Dedifferentiated amniotic fluid mesenchymal stem cell (primary cell): ENCODE measurements at regions not wholly inside any gene's neighbourhood (a gene's known extent, or its start where the extent isn't known, plus 50 kb on each side); places are given as distances from the start of the nearest gene placed in this dataset.

Experiments
- DNase-seq: peaks from one replicate; pipeline ENCODE4 v3.0.0-alpha.2; 2016; ENCODE audit errors: extremely low spot score

DNA sequence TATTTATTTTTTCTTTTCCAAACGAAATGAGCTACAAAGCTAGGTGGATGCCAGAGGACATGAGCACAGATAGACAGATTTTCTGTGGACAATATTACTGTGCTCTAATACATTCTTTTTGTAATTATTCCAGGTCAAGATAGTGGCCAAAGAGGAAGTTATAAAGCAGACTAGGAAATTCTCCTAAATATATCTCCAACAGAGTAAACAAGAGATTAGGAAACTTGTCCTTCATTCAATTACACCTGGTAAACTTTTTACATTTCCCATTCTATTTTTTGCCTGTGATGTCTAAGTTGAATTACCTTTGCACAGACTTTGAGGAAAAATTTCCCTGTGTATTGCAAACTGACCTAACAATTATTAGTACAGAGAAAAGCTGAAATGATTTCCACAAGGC lies 905.5 kb upstream of the PCDH20 start:
- DNase-seq: no peak

DNA sequence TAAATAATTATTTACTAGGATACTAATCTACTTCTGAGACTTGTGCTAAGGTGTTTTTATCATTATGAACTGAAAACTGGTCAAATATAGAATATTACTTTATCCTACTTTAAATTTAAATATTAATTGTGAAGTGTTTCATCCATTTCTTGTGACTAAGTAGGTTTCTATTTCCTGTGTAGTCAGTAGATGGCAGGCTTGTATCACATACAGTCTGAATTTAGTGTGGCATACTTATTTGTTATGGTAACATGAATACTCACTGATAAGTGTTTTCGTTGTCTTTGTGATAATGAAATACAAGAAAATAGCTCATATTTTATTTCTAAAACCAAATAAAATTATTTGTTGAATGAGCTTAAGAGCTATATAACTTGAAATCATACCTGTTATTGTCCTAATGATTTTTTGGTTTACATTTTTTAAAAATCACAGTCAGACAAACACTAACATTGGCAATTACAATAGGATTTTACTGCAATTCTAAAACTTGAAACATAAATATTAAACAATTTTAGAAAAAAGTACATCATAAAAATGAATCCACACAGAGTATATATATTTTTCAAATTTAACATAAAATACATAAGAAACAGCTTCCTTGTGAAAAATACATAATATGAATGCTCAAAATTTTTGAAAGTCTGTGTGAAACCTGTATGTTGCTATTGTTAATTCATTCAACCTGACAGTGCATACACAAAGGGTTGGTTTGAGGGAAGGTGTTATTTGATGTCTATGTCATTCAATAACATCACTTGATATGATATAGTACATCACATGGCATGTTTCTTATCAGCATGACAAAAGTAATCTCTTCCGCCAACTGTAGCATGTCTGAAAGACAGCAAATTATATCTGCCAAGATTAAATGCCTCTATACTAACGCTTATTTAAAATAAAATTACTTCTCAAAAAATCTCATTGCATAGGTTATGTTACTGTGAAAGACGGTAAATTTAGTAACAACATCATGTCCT lies 904.8 kb upstream of the PCDH20 start:
- peak; percentile 70 for DNase-seq

DNA sequence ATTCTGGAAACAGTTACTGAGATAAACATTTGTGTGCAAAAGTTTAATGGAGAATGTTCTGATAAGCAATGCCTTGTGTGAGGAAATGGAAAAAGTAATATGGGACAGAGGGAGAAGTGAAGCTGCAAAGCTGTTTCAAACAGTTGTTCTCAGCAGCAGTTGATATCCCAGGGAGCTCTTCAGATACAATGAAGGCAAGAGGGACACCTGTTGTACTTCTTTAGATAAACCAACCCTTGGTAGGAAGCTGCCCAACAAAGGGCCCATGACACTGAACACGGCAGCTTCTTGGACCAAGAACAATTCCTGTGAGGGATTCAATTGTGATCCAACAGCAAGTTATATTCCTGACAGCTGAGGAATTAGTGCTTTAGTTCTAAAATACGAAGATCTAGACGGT lies 894.3 kb upstream of the PCDH20 start:
- DNase-seq: no peak

DNA sequence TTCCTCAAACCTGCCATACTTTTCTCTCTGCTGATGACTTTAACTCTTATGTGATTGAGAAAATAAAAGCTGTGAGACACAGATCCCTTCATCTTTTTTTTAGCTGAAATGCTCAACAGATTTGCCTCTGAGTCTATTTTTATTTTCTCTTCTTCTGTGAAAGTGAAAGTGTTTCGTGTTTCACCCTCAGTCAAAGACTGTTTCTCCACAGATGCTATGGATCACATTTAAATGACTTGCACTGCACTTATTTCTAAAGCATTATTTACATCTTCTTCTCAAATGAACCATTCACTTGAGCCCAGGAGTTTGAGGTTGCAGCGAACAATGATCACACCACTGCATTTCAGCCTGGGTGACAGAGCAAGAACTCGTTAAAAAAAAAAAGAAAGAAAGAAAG lies 890.1 kb upstream of the PCDH20 start:
- no peak for DNase-seq

DNA sequence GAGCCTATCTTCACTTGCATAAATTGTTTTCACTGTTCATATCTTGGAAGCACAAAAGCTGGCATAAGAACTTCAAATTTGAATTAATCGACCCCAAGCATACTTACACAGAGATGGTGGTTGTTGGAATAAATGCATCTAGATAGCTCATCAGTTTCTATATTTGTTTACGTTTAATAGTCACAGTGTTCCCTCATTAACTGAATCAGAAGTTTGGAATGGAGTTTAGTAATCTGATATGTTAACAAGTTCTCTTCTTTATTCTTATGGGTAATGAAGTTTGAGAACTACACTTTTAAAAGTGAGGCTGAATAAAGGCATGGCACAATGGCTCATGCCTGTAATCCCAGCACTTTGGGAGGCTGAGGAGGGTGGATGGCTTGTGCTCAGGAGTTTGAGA lies 886.7 kb upstream of the PCDH20 start:
- no peak for DNase-seq

DNA sequence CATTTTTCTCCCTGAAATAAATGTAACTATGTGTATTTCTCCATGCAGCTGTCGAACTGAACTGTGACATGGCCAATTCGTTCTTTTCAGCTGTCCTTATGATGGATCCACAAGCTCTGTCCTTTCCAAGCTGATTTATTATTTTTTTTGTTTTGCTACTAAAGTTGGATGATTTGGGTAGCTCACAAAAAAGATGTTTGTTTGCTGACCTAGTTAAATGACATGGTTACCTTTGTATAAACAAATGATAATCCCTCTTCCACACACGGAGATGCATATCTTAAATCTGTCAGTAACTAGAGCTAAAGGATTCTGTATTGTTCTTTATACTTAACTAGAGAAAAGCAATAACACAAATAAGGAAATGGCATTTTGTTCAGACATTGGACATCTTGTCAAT lies 884.3 kb upstream of the PCDH20 start:
- no peak for DNase-seq

DNA sequence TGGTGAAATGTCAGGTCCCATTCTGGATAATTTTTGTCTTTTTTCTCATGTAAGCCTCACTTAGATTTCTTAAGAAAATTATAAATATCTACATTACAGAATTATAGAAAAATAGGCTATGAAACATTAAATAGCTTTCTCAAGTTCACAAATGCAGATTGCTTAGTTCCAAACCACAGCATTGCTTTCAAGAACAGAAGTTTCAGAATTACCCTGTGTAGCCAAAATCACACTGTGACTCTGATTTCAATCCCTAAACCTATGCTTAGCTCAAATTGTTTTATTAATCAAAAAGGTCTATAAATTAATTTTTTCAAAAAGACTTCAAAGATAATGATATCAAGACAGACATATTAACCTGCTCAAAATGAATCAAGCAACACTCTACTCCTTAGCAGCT lies 881.2 kb upstream of the PCDH20 start:
- no peak for DNase-seq

DNA sequence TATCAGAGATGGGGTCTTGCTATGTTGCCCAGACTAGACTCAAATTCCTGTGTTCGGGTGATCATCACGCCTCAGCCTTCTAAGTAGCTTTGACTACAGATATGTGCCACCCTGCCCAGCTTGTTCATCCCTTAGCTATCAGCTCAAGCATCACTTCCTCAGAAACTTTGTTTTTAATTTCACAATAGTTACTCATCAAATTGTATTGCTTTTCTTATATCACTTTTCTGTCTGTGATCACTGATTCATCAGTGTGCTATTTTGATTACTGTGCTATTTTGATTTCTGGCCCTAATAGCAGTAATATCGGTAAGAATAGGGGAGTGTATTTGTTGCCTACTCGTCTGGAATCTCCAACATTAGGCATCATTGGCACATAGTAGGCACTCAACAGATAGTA lies 878.6 kb upstream of the PCDH20 start:
- no peak for DNase-seq

DNA sequence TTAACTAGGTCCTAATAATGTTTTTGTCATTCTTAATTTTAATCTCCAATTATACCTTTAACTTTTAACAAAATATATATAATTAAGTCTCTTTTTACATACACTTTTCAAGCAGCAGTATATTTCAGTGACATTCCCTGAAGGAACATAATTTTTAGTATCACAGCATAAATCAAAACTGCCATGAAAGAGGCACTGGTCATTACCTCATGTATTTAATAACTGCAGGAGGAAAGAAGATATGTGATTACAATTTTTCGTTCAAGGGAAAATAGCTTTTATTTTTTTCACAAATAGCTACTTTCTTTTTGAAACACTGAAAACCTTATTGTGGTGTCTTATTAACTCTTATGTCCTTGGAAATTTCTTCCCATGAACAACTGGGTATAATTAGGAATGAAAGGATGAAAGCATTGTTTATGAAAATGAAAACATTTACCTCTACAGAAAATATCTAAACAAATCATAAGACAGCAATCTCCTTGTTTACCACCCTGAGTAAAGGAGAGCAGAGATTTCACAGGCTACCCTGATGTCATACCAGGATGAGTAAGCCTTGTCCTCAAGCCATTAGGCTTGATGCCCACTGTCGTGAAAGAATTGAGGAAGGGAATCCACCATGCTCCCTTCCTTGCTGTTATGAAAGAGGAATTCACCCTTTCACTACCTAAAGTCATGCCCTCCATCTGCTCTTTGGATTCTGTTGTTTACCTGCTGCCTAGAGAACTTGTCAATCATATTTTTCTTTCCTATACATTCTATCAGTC lies 877.2 kb upstream of the PCDH20 start:
- DNase-seq: peak; percentile 42

DNA sequence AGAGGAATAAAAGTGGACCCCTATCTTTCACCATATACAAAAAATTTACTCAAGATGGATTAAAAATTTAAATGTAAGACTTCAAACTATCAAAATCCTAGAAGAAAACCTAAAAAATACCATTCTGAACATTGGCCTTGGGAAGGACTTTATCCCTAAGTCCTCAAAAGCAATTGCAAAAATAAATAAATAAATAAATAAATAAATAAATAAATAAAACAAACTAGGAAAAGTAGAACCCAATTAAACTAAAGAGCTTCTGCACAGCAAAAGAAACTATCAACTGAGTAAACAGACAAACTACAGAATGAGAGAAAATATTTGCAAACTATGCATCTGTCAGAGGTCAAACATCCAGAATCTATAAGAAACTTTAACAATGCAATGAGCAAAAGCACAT lies 874.9 kb upstream of the PCDH20 start:
- DNase-seq: no peak

DNA sequence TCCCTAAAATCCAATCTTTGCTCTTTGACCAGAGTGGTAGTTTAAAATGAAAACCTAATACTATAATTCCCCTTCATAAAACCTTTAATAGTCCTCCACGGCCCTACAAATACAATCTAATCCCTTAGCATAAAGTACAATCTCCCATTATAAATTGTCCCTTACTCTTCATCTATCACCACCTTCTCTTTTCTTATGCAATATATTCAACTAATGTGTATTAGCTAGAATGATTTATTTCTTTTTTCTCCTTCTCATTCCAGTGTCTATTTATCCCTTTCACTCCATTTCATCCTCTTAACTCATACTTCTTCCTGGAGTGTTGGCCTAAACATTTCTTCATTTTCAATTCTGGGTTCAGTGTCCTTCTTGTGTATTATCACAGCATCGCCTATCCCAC lies 872.1 kb upstream of the PCDH20 start:
- no peak for DNase-seq

DNA sequence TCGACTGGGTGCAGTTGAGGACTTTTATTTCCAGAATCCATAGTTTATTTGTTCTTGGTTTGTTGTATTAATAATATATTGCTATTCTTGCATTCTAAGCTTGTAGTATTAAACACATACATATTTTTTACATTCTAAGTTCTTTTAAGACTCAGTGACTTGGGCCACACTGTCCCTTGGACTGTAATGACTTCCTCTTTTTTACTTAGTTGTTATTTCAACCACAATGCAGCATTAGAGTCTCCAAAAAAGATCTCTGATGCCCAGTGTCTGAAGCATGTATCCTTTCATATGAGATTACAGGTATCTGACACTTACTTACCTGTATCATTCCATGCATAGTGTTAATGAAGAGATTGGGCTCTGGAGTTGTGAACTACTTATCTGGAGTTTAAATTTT lies 864.9 kb upstream of the PCDH20 start:
- DNase-seq: no peak

DNA sequence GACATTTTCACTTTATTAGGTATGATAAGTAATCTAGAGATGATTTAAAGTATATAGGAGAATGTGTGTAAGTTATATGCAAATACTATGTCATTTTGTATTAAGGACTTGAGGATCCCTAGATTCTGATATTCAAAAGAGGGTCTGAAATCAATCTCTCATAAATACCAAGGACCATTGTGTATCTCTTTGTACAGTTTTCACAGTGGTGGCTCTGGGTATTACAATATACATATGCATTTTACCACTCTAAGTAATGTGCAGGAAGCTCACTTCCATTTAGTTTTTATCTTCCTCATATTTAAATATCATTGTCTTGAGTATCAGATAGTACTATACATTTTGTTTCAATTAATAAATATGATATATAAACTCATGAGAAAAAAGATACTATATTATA lies 862.6 kb upstream of the PCDH20 start:
- DNase-seq: no peak

DNA sequence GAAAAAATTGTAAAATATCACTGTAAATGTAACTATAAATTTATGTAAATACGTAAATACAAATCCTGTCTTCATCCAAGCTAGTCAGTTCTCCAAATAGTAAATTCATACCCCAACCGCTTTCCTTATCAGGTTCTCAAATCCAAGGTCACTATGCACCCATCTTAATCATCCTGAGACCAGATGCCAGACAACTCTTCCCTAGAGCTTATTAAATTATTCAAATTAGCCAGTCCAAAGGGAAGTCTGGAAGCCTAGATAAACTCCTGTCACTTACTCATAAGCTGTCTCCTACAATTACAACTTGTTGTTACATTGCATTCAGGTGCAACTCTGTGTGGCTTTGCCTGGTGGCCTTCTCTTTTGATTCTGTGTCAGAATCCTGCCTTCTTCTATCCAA lies 836.1 kb upstream of the PCDH20 start:
- DNase-seq: no peak

DNA sequence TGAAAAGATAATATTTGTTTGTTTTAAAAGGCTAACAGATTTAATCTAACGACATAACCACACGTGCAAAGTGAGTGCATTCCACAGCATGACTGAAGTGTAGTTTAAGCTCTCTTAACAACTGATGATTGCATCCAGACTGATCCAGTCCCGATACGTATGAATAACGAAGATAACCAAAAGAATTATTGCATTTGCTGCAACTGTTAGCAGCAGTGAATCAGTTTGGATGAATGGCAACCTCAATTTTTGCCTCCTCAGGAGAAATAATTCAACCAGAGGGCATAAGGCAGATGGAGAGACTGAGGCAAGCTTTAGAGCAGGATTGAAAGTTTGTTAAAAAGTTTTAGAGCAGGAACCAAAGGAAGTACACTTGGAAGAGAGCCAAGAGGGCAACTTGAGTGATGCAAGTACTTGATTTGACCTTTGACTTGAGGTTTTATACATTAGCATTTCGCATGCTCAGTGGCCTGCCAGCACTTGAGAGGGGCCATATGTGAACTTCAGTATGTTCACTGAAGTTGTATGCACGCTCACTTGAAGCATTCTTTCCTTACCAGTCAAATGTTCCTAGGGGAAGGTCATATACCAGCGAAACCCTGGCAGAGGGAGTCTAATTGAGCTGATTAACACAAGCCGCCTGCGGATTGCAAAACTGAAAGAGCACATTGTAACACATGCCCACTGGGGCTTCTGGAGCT lies 835.0 kb upstream of the PCDH20 start:
- peak; percentile 65 for DNase-seq

DNA sequence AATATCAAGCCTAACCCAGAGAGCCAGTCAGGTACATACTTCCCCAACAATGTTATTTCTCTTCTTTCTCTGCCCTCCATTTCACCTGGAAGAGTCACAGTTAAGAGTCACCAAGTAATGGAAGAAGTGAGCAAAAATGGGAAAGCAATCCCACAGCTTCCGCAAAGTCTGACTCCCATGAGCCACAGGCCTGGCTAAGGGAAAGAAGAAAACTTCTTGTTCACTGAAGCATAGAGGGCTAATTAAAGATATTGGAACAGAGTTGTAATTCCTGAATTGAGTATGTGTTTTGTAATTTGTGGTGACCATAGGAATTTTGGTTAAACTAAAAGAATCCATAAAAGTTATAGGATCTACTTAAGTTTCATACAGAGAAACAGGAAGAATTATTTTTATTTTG lies 830.9 kb upstream of the PCDH20 start:
- peak; percentile 80 for DNase-seq

DNA sequence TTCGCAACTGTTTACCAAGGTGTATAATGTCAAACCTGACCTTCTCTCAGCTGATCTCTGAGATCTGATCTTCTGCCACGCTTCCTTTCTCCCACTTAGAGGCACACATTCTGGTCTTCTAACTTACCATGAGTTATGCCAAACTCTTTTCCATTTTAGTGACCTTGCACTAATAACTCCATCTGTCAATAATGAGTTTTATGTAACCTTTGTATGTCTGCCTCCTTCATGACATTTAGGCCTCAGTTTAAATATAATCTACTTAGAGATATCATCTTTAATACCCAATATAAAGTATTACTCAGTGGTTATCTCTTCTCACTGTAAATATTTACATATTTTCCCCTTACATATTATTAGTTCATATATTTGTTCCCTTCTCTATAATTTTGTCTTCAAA lies 827.5 kb upstream of the PCDH20 start:
- no peak for DNase-seq

DNA sequence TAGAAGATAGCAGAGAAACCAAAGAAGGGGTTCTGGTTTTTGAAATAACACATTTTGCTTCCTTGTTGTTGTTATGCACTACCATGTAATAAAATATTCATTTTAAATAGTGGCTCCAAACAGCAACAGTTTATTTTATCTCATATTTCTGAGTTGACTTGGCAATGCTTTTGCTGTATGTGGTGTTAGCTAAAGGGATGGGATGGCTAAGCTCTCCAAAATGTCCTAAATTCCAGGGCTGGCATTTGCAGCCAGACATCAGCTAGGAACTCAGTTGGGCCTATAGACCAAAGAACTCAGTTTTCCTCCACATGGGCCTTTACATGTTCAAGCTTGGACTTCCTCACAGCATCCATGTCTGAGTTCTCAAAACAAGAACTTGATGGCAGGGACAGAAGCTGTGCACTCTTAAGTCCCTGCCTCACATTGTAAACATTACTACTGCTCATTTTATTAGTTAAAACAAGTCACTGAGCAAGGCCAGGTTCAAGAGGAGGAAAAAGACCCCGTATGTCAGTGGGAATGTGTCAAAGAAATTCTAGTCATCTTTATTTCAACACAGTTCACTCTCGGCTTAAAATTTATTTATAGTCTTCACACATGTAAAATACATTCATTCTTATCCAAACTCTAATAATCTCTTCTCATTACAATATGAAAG lies 819.3 kb upstream of the PCDH20 start:
- DNase-seq: no peak

DNA sequence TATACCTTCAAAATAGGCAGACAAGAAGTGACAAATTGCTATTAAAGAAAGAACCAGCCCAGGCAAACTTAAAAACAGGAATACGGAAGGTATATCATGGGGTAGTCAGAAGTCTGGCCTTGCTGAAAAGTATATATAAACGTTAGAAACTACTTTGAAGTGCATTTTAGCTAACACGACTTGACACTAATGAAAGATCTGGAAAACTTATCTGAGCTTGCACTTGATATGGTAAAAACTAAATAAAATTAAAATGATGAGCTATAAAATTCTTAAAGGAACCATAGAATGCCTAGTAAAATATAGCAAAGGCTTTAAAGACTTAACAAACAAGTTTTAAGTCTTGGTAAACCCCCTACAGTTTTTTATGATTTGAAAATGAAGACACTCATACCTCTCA lies 795.3 kb upstream of the PCDH20 start:
- no peak for DNase-seq

DNA sequence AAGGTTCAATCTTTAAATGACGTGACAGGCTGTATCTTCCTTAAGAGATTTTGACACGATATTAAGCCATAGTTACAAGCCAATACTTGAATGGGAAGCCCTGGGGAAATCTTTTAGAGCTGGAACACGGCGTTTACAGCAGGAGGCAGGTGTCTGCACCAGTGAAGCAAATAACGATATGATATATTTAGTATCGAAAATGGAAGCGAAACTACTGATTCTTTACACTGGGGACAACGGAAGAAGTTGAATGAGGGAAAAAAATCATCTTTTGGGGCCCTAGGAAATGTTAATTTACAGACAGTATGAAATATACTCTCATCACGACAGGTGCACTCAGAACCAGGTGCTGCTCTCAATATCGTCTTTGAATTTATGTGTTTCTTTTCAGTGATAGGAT lies 793.9 kb upstream of the PCDH20 start:
- no peak for DNase-seq

DNA sequence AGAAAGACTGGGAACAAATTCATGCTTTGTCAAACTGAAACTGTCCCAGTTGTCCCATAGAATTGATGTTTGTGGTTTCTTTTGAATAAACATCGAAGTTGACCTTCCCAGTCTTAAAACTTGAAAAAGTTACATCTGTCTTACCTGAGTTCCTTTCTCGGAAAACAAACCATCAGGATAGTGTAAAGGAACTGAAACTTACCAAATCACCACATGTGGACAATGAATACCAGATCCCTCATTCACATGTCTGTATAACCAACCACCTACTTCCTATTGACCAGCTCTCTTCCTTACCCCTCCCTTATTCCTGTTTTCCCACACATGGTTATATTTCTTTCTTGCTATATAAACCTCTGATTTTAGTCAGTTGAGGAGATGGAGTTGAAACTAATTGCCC lies 791.7 kb upstream of the PCDH20 start:
- no peak for DNase-seq

DNA sequence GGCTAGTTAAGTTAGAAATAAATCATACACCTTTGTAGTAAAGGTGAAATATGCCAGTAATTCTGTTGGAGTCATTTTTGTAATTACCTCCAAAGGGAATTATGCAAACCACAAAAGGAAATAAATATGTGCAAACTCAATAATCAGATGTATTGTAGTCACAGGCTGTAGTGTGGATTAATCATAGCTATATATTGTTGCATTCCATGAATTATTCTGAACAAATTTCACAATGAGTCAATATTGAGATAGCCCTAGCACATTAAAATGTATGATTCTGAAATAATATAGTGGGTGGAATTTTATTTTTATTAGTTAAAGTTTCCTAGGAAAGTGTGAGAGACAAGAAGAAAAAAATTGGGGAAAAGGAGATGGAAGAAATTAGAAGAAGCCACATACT lies 790.5 kb upstream of the PCDH20 start:
- no peak for DNase-seq
